PC-3 (cell line): ENCODE measurements at regions not wholly inside any gene's neighbourhood (a gene's known extent, or its start where the extent isn't known, plus 50 kb on each side); places are given as distances from the start of the nearest gene placed in this dataset.
"Not testable (repeated sequence)": the region's sequence is repeated elsewhere in the genome, so short reads cannot be mapped to it uniquely, and the experiment has no call there.

ENCODE experiments used
- ATAC-seq: fragments of 200-7000 bp; cut with Tn5 transposase; 2 replicates; pipeline ENCODE4 v1.9.1; 2020; ENCODE audit warnings: mild to moderate bottlenecking, moderate library complexity
- BruUV-seq: library from RNA; stranded (reverse); fragments of 400-500 nt; replicated peaks from 2 replicates; lab custom pipeline; 2021; lab: Mats Ljungman, UMichigan
- CTCF ChIA-PET: fragments of 300-600 bp; sonication (Branson Sonifier 250); formaldehyde crosslinking; loops from one replicate; lab custom pipeline; 2022; ENCODE audit warnings: antibody characterized with exemption; lab: Charles Lee
- POLR2A ChIA-PET: fragments of 300-600 bp; sonication (Branson Sonifier 250); formaldehyde crosslinking; loops from one replicate; lab custom pipeline; 2022; ENCODE audit warnings: antibody characterized with exemption; ENCODE audit not compliant: unreplicated experiment; lab: Charles Lee
- DNase-seq: peaks from one replicate; pipeline ENCODE4 v3.0.0-alpha.2; 2015
- H2AFZ ChIP-seq: fragments of 300-600 bp; sonication (generic); 2 replicates; pipeline ENCODE4 v1.6.0; 2016; ENCODE audit warnings: antibody characterized with exemption, low read length
- H3F3A ChIP-seq: fragments of 300-600 bp; sonication (generic); one replicate; pipeline ENCODE4 v1.6.0; 2017; ENCODE audit warnings: antibody characterized with exemption, low read length, control low read depth, mild to moderate bottlenecking; ENCODE audit not compliant: unreplicated experiment
- H3K27ac ChIP-seq: fragments of 300-600 bp; sonication (generic); 2 replicates; pipeline ENCODE4 v1.5.1; 2016; ENCODE audit warnings: mild to moderate bottlenecking, low read length
- H3K27me3 ChIP-seq: fragments of 300-600 bp; sonication (generic); 2 replicates; pipeline ENCODE4 v1.6.1; 2016; ENCODE audit warnings: low read length, mixed read lengths
- H3K36me3 ChIP-seq: fragments of 300-600 bp; sonication (generic); 2 replicates; pipeline ENCODE4 v1.6.1; 2016; ENCODE audit warnings: low read depth, mixed run types, low read length, mixed read lengths
- H3K4me1 ChIP-seq: fragments of 300-600 bp; sonication (generic); 2 replicates; pipeline ENCODE4 v1.5.1; 2016; ENCODE audit warnings: low read length; ENCODE audit not compliant: insufficient read depth
- H3K4me2 ChIP-seq: fragments of 300-600 bp; sonication (generic); 2 replicates; pipeline ENCODE4 v1.6.0; 2016; ENCODE audit warnings: low read length
- H3K4me3 ChIP-seq: fragments of 300-600 bp; sonication (generic); 2 replicates; pipeline ENCODE4 v1.5.1; 2016; ENCODE audit warnings: mild to moderate bottlenecking, low read length, mixed read lengths
- H3K79me2 ChIP-seq: fragments of 300-600 bp; sonication (generic); 2 replicates; pipeline ENCODE4 v1.6.1; 2017; ENCODE audit warnings: low read length, mixed read lengths
- H3K9ac ChIP-seq: fragments of 300-600 bp; sonication (generic); 2 replicates; pipeline ENCODE4 v1.6.0; 2016; ENCODE audit warnings: mild to moderate bottlenecking, low read length
- H3K9me2 ChIP-seq: fragments of 300-600 bp; sonication (generic); replicated peaks from 2 replicates; pipeline ENCODE4 v1.6.1; 2016; ENCODE audit warnings: mixed run types, low read length, mixed read lengths
- H3K9me3 ChIP-seq: fragments of 300-600 bp; sonication (generic); 2 replicates; pipeline ENCODE4 v1.6.1; 2016; ENCODE audit warnings: low read length, mixed read lengths
- H4K20me1 ChIP-seq: fragments of 300-600 bp; sonication (generic); 2 replicates; pipeline ENCODE4 v1.6.1; 2016; ENCODE audit warnings: low read length, mixed read lengths
- EZH2 ChIP-seq: fragments of 300-600 bp; sonication (generic); IDR thresholded peaks from one replicate; pipeline ENCODE4 v1.6.1; 2017; ENCODE audit warnings: antibody characterized with exemption, mild to moderate bottlenecking, low read length; ENCODE audit not compliant: unreplicated experiment
- EZH2phosphoT487 ChIP-seq: fragments of 300-600 bp; sonication (generic); IDR thresholded peaks from 2 replicates; pipeline ENCODE4 v1.6.1; 2018; ENCODE audit warnings: mild to moderate bottlenecking, antibody characterized with exemption, low read length, borderline replicate concordance
- intact Hi-C: fragments of 100-400 bp; cut with micrococcal nuclease; formaldehyde crosslinking; loops from 2 replicates; pipeline ENCODE4 v1.9.0; 2023
- TF ChIP-seq, protein P1 (sequence below): fragments of 300-600 bp; sonication (generic); conservative IDR thresholded peaks from 2 replicates; pipeline ENCODE4 v1.5.1; 2017; ENCODE audit warnings: antibody characterized with exemption, low read depth, mild to moderate bottlenecking, low read length

DNA sequence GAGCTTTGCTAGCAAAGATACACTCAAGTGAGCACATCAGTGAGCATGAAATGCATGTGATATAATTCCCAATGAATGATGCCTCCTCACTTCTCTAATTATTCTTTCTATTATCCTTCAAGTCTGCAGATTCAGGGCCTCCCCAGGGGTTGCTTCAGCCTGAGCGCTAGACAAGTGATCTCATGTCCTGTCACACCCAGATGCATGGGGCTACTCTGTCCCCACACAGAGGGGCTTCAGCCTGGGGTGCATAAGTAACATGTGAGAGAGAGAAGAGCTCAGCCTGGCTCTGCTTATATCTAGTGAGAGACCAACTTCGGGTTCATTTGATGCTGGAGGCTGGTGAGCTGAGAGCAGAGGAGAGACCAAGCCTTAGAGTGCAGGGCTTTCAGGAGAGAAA lies 85.2 kb downstream of the VPREB1 start:
- ChIA-PET POLR2A (no interaction called here), CTCF (no interaction called here)
- no peaks in the 10 kb centered on the region for H3K79me2 ChIP-seq
- H3K9ac ChIP-seq = no peak overlapping the region
- H2AFZ ChIP-seq = no peak overlapping the region
- ATAC-seq = no peak
- BruUV-seq = no TSS peak
- no peaks in the 10 kb centered on the region for H3F3A ChIP-seq
- H3K27ac ChIP-seq = no peak overlapping the region
- DNase-seq = no peak
- H3K27me3 ChIP-seq = no peaks in the 10 kb centered on the region
- no peak overlapping the region for H3K4me3 ChIP-seq
- no peaks in the 10 kb centered on the region for H3K36me3 ChIP-seq
- H3K4me2 ChIP-seq = no peak overlapping the region
- no peaks in the 10 kb centered on the region for H3K9me3 ChIP-seq
- TF ChIP-seq EZH2 (no peak), EZH2phosphoT487 (no peak)
- TF ChIP-seq, protein P1, sequence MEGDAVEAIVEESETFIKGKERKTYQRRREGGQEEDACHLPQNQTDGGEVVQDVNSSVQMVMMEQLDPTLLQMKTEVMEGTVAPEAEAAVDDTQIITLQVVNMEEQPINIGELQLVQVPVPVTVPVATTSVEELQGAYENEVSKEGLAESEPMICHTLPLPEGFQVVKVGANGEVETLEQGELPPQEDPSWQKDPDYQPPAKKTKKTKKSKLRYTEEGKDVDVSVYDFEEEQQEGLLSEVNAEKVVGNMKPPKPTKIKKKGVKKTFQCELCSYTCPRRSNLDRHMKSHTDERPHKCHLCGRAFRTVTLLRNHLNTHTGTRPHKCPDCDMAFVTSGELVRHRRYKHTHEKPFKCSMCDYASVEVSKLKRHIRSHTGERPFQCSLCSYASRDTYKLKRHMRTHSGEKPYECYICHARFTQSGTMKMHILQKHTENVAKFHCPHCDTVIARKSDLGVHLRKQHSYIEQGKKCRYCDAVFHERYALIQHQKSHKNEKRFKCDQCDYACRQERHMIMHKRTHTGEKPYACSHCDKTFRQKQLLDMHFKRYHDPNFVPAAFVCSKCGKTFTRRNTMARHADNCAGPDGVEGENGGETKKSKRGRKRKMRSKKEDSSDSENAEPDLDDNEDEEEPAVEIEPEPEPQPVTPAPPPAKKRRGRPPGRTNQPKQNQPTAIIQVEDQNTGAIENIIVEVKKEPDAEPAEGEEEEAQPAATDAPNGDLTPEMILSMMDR = no peak
- H4K20me1 ChIP-seq = no peaks in the 10 kb centered on the region
- no peaks in the 10 kb centered on the region for H3K4me1 ChIP-seq
- H3K9me2 ChIP-seq = no peaks in the 10 kb centered on the region
- intact Hi-C loops = no loop called here

DNA sequence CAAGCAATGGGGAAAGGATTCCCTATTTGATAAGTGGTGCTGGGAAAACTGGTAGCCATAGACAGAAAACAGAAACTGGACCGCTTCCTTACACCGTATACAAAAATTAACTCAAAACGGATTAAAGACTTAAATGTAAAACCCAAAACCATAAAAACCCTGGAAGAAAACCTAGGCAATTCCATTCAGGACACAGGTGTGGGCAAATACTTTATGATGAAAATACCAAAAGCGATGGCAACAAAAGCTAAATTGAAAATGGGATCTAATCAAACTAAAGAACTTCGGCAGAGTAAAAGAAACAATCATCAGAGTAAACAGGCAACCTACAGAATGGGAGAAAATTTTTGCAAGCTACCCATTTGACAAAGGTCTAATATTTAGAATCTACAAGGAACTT lies 91.1 kb downstream of the VPREB1 start:
- H3K27ac ChIP-seq, H3K79me2 ChIP-seq, H3K4me2 ChIP-seq, POLR2A ChIA-PET, H3K9ac ChIP-seq, H2AFZ ChIP-seq, H3K9me3 ChIP-seq, H3K36me3 ChIP-seq, H3K4me3 ChIP-seq, H3F3A ChIP-seq, DNase-seq, CTCF ChIA-PET, BruUV-seq, ATAC-seq, intact Hi-C loops, H3K9me2 ChIP-seq, H3K4me1 ChIP-seq, H4K20me1 ChIP-seq: not testable (repeated sequence)
- H3K27me3 ChIP-seq = peaks cover 12% of the 10 kb centered on the region; the same call in 1 of the 2 replicates

DNA sequence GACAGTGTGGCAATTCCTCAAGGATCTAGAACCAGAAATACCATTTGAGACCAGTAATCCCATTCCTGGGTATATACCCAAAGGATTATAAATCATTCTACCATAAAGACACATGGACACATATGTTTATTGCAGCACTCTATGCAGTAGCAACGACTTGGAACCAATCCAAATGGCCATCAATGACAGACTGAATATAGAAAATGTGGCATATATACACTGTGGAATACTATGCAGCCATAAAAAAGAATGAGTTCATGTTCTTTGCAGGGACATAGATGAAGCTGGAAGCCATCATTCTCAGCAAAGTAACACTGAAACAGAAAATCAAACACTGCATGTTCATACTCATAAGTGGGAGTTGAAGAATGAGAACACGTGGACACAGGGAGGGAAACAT lies 91.7 kb downstream of the VPREB1 start:
- DNase-seq, H3K79me2 ChIP-seq, H3F3A ChIP-seq, H3K4me3 ChIP-seq, H3K4me2 ChIP-seq, ATAC-seq, CTCF ChIA-PET, intact Hi-C loops, H2AFZ ChIP-seq, H3K9me3 ChIP-seq, BruUV-seq, H3K9ac ChIP-seq, H3K27ac ChIP-seq, POLR2A ChIA-PET, H3K36me3 ChIP-seq, H4K20me1 ChIP-seq, H3K9me2 ChIP-seq, H3K4me1 ChIP-seq: not testable (repeated sequence)
- peaks cover 12% of the 10 kb centered on the region; the same call in 1 of the 2 replicates for H3K27me3 ChIP-seq

DNA sequence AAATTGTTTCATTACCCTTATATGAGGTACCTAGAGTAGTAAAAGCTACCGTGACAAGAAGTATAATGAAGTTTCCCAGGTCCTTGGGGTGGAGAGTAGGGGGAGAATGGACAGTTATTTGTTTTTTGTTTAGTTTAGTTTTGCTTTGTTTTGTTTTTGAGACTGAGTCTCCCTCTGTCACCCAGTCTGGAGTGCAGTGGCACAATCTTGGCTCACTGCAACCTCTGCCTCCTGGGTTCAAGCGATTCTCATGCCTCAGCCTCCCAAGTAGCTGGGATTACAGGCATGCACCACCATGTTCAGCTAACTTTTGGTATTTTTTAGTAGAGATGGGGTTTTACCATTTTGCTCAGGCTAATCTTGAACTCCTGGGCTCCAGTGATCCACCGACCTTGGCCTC lies 94.2 kb downstream of the VPREB1 start:
- POLR2A ChIA-PET, H3K9me3 ChIP-seq, H4K20me1 ChIP-seq, H3K4me3 ChIP-seq, ATAC-seq, BruUV-seq, H3K4me2 ChIP-seq, H3K27ac ChIP-seq, H3F3A ChIP-seq, H3K36me3 ChIP-seq, H3K9ac ChIP-seq, intact Hi-C loops, H3K4me1 ChIP-seq, DNase-seq, H2AFZ ChIP-seq, H3K79me2 ChIP-seq, H3K9me2 ChIP-seq: not testable (repeated sequence)
- peaks cover 12% of the 10 kb centered on the region; the same call in 1 of the 2 replicates for H3K27me3 ChIP-seq
- CTCF ChIA-PET = interaction anchor here (0.6 kb wide), 1 partner anchor 9 kb away, joined by 3 read pairs; no protein-coding TSS in a partner anchor
